ENCODE measurements at regions not wholly inside any gene's neighbourhood (a gene's known extent, or its start where the extent isn't known, plus 50 kb on each side); places are given as distances from the start of the nearest gene placed in this dataset.

- Histone ChIP-seq H3K4me3 (ENCODE audit: low read length) (no peak overlapping the region), H3K4me1 (ENCODE audit: control insufficient read depth, insufficient read depth, low read length) (no peaks in the 10 kb centered on the region), H3K36me3 (ENCODE audit: control insufficient read depth, insufficient read depth, low read length) (no peaks in the 10 kb centered on the region), H3K27me3 (ENCODE audit: control insufficient read depth, insufficient read depth, low read length) (no peaks in the 10 kb centered on the region), H3K9me3 (ENCODE audit: control insufficient read depth, insufficient read depth, low read length) (no peaks in the 10 kb centered on the region), H3K27ac (ENCODE audit: low read length) (no peak overlapping the region)
- no peaks in the 10 kb centered on the region for H3K4me1 Mint-ChIP-seq
- no peak for DNase-seq
- no peak overlapping the region for H3K27ac Mint-ChIP-seq
- H3K36me3 Mint-ChIP-seq = peaks cover 5% of the 10 kb centered on the region
- intact Hi-C loops (cut with micrococcal nuclease) = no loop called here
- 78% methylated on average over 3 of the region's 3 CpGs for WGBS (ENCODE audit: insufficient coverage)
- H3K27me3 Mint-ChIP-seq (ENCODE audit: low read depth in 2 of 2) = no peaks in the 10 kb centered on the region
- no peak for ATAC-seq
- no peak overlapping the region for H3K4me3 Mint-ChIP-seq
- peaks cover 11 to 13% of the 10 kb centered on the region in 2 donors for H3K9me3 Mint-ChIP-seq
- TF ChIP-seq CTCF (IDR thresholded peaks at IDR 0.05) = no peak
Observed at GRCh38 chr16:64019339-64019738, 1102.5 kb downstream of the CDH11 start.

GRCh38 chr16:64017796-64018195 lies 1104.1 kb downstream of the CDH11 start:
- Histone ChIP-seq H3K4me1 (ENCODE audit: control insufficient read depth, insufficient read depth, low read length) (no peaks in the 10 kb centered on the region), H3K9me3 (ENCODE audit: control insufficient read depth, insufficient read depth, low read length) (peaks cover 3% of the 10 kb centered on the region), H3K27me3 (ENCODE audit: control insufficient read depth, insufficient read depth, low read length) (no peaks in the 10 kb centered on the region), H3K27ac (ENCODE audit: low read length) (no peak overlapping the region), H3K4me3 (ENCODE audit: low read length) (no peak overlapping the region), H3K36me3 (ENCODE audit: control insufficient read depth, insufficient read depth, low read length) (no peaks in the 10 kb centered on the region)
- Mint-ChIP-seq H3K4me3 (no peak overlapping the region), H3K4me1 (no peaks in the 10 kb centered on the region), H3K27me3 (ENCODE audit: low read depth in 2 of 2) (no peaks in the 10 kb centered on the region), H3K9me3 (peaks cover 14 to 15% of the 10 kb centered on the region in 2 donors), H3K27ac (no peak overlapping the region), H3K36me3 (peaks cover 13% of the 10 kb centered on the region)
- intact Hi-C loops (cut with micrococcal nuclease) = no loop called here
- TF ChIP-seq CTCF (IDR thresholded peaks at IDR 0.05) = no peak
- 50% methylated on average over 1 of the region's 1 CpG for WGBS (ENCODE audit: insufficient coverage)
- no peak for ATAC-seq
- no peak for DNase-seq

- WGBS (ENCODE audit: insufficient coverage) = no CpG with 5 or more reads among the region's 1 CpG
- peaks cover 12 to 24% of the 10 kb centered on the region in 2 donors for H3K9me3 Mint-ChIP-seq
- DNase-seq = no peak
- no peak for ATAC-seq
- Histone ChIP-seq H3K27ac (ENCODE audit: low read length) (no peak overlapping the region), H3K27me3 (ENCODE audit: control insufficient read depth, insufficient read depth, low read length) (no peaks in the 10 kb centered on the region), H3K36me3 (ENCODE audit: control insufficient read depth, insufficient read depth, low read length) (no peaks in the 10 kb centered on the region), H3K4me3 (ENCODE audit: low read length) (no peak overlapping the region), H3K4me1 (ENCODE audit: control insufficient read depth, insufficient read depth, low read length) (no peaks in the 10 kb centered on the region), H3K9me3 (ENCODE audit: control insufficient read depth, insufficient read depth, low read length) (peaks cover 3% of the 10 kb centered on the region)
- TF ChIP-seq CTCF (IDR thresholded peaks at IDR 0.05) = no peak
- H3K4me3 Mint-ChIP-seq = no peak overlapping the region
- intact Hi-C loops (cut with micrococcal nuclease) = no loop called here
- H3K27ac Mint-ChIP-seq = no peak overlapping the region
- H3K27me3 Mint-ChIP-seq (ENCODE audit: low read depth in 2 of 2) = no peaks in the 10 kb centered on the region
- H3K36me3 Mint-ChIP-seq = peaks cover 13% of the 10 kb centered on the region
- H3K4me1 Mint-ChIP-seq = no peaks in the 10 kb centered on the region
Observed at GRCh38 chr16:64013856-64014255, 1108.0 kb downstream of the CDH11 start.

- no peak for DNase-seq
- no peaks in the 10 kb centered on the region for H3K4me1 ChIP-seq (ENCODE audit: control insufficient read depth, insufficient read depth, low read length)
- peaks cover 12 to 24% of the 10 kb centered on the region in 2 donors for H3K9me3 Mint-ChIP-seq
- TF ChIP-seq CTCF (IDR thresholded peaks at IDR 0.05) = no peak
- H3K4me3 Mint-ChIP-seq = no peak overlapping the region
- H3K36me3 ChIP-seq (ENCODE audit: control insufficient read depth, insufficient read depth, low read length) = no peaks in the 10 kb centered on the region
- H3K36me3 Mint-ChIP-seq = peaks cover 13% of the 10 kb centered on the region
- H3K4me3 ChIP-seq (ENCODE audit: low read length) = no peak overlapping the region
- ATAC-seq = no peak
- H3K27ac ChIP-seq (ENCODE audit: low read length) = no peak overlapping the region
- no peaks in the 10 kb centered on the region for H3K27me3 ChIP-seq (ENCODE audit: control insufficient read depth, insufficient read depth, low read length)
- H3K4me1 Mint-ChIP-seq = no peaks in the 10 kb centered on the region
- H3K27ac Mint-ChIP-seq = no peak overlapping the region
- H3K27me3 Mint-ChIP-seq (ENCODE audit: low read depth in 2 of 2) = no peaks in the 10 kb centered on the region
- H3K9me3 ChIP-seq (ENCODE audit: control insufficient read depth, insufficient read depth, low read length) = peaks cover 3% of the 10 kb centered on the region
- intact Hi-C loops (cut with micrococcal nuclease) = no loop called here
- 75% methylated on average over 2 of the region's 2 CpGs for WGBS (ENCODE audit: insufficient coverage)
Observed at GRCh38 chr16:64012166-64012565, 1109.7 kb downstream of the CDH11 start.

All from natural killer cell (primary cell).